Pancreas (tissue), 10 donors: ENCODE measurements at regions not wholly inside any gene's neighbourhood (a gene's known extent, or its start where the extent isn't known, plus 50 kb on each side); places are given as distances from the start of the nearest gene placed in this dataset.

Experiments used
- ATAC-seq, 4 donors: fragments of 200-7000 bp; cut with Tn5 transposase; one replicate each; pipeline versions ENCODE4 v1.8.0 to v1.9.1; 2020; ENCODE audit warnings: mild to moderate bottlenecking in 4 of 4, moderate library complexity in 4 of 4
- DNase-seq, 6 donors: peaks; one replicate each; pipeline ENCODE4 v3.0.0-alpha.2; 2020
- FAIRE-seq: peaks from 2 replicates; lab custom pipeline; 2012; peaks lifted over from hg19 to GRCh38; lab: Jason Lieb, UNC
- H3K27ac ChIP-seq, 4 donors: fragments of 200-600 bp; sonication (generic); 1 replicate in 3 of 4; 2 replicates in 1 of 4; pipeline versions ENCODE4 v1.5.0 to v1.8.0; 2020
- H3K27me3 ChIP-seq, 4 donors: fragments of 200-600 bp; one replicate each; pipeline ENCODE4 v1.8.0; 2021
- H3K36me3 ChIP-seq, 3 donors: fragments of 200-600 bp; sonication (generic) in 1 of 3; one replicate each; pipeline versions ENCODE4 v1.5.0 to v1.8.0; 2020 to 2021
- H3K4me1 ChIP-seq, 3 donors: fragments of 200-600 bp; one replicate each; pipeline ENCODE4 v1.8.0; 2021
- H3K4me3 ChIP-seq, 4 donors: fragments of 200-600 bp; sonication (generic) in 2 of 4; one replicate each; pipeline versions ENCODE4 v1.5.0 to v1.8.0; 2020 to 2021
- H3K9me3 ChIP-seq, 4 donors: fragments of 200-600 bp; one replicate each; pipeline ENCODE4 v1.8.0; 2021
- WGBS, 2 donors: extraction: QIAGEN DNeasy Blood & Tissue Kit; methylation state at CpG; one replicate each; pipeline ENCODE4 v1.1.7; 2013; 5-methylcytosine and 5-hydroxymethylcytosine counted together
- intact Hi-C, 3 donors: fragments of 100-400 bp; cut with DNase I; formaldehyde crosslinking; loops; one replicate each; pipeline versions ENCODE4 v1.11.1 to v1.14.2; 2022
- TF ChIP-seq, protein P1 (sequence below), 4 donors: fragments of 200-600 bp; sonication (generic) in 3 of 4; IDR thresholded peaks; one replicate each; pipeline versions ENCODE4 v1.5.0 to v1.8.0; 2021; ENCODE audit warnings: antibody characterized with exemption in 4 of 4
- donor health status: healthy with polysubstance abuse.
- donor health status: DM: no; HTN: no; CAD: no; lungs with moderate emphysema.
- donor health status: DM: no; HTN: no; CAD: no.
- donor health status: control.
- donor health status: control.
- donor health status: Bipolar disorder and iron deficiency.
- donor health status: DM: yes; HTN: yes; CAD: no.
- donor health status: DM: no; HTN: no; CAD: no.
- donor health status: DM: no; HTN: no; CAD: no.
- donor health status: DM: yes; HTN: yes; CAD: no.

DNA sequence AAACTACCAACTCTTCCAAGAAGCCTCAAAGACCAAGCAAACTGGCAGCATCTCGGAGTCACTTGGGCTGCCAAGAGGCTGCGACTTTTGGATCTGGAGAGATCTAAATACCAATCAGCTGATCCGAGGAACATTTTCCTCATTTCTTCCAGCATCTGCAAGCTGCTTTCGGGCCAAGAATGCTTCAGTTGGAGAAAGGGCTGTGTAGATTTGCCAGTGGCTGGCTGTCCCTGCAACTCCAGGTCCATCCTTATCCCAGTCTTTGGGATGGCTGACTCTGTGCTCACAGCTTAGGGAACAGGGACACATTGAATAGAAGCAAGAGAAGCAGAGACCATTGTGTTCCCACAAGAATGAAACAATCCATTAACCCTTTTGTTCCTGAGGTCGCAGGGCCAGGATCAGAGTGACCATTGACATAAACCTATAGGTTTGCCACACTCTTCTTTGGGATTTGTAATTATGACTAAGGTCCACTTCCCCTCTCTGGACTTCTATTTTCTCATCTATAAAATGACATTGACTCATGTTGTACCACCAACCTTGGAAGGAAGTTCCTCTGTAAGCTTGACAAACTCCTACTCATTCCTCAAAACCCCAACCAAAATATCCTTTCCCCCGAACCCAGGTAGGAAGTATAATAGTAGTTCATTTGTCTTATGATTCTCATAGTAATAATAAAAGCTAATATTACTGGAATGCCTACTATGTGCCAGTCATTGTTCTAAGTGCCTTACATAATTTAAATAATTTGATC lies 340.8 kb downstream of the MN1 start:
- H3K4me3 ChIP-seq: no peak overlapping the region
- WGBS, 2 donors: 54 to 56% methylated on average over 6 of the region's 6 CpGs
- no peaks in the 10 kb centered on the region for H3K27me3 ChIP-seq
- no peak overlapping the region for H3K27ac ChIP-seq
- H3K36me3 ChIP-seq: no peaks in the 10 kb centered on the region
- DNase-seq (no peak), ATAC-seq (no peak), FAIRE-seq (no peak)
- no peaks in the 10 kb centered on the region for H3K9me3 ChIP-seq
- TF ChIP-seq, protein P1, sequence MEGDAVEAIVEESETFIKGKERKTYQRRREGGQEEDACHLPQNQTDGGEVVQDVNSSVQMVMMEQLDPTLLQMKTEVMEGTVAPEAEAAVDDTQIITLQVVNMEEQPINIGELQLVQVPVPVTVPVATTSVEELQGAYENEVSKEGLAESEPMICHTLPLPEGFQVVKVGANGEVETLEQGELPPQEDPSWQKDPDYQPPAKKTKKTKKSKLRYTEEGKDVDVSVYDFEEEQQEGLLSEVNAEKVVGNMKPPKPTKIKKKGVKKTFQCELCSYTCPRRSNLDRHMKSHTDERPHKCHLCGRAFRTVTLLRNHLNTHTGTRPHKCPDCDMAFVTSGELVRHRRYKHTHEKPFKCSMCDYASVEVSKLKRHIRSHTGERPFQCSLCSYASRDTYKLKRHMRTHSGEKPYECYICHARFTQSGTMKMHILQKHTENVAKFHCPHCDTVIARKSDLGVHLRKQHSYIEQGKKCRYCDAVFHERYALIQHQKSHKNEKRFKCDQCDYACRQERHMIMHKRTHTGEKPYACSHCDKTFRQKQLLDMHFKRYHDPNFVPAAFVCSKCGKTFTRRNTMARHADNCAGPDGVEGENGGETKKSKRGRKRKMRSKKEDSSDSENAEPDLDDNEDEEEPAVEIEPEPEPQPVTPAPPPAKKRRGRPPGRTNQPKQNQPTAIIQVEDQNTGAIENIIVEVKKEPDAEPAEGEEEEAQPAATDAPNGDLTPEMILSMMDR (IDR thresholded peaks at IDR 0.05): no peak
- H3K4me1 ChIP-seq: no peaks in the 10 kb centered on the region
- intact Hi-C loops: no loop called here

DNA sequence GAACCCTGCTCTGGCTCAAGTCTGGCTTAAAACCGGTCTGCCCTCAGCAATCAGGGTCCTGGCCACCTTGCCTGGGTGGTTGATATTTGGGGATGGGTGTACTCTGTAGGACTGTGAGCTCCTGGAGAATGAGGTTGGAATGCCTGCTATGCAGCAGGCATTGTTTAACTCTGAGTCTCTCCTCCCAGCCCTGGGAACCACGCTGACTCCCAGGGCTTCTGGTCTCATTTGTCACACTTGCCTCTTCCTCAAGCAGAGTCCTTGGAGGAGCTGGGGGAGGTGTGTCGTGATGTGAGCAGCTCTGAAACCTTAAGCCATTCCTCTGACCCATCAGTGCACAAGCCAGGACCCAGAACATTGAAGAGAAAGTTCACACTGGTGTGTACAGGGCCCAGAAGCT lies 340.1 kb downstream of the MN1 start:
- no peak for DNase-seq
- no peaks in the 10 kb centered on the region for H3K9me3 ChIP-seq
- H3K4me1 ChIP-seq: no peaks in the 10 kb centered on the region
- H3K27me3 ChIP-seq: no peaks in the 10 kb centered on the region
- H3K36me3 ChIP-seq: no peaks in the 10 kb centered on the region
- intact Hi-C loops: no loop called here
- 52 to 57% methylated on average over 3 of the region's 3 CpGs for WGBS, 2 donors
- TF ChIP-seq, protein P1 (IDR thresholded peaks at IDR 0.05): no peak
- no peak overlapping the region for H3K4me3 ChIP-seq
- peak in 2 of 4 donors; percentile 26 to 37 for ATAC-seq
- no peak overlapping the region for H3K27ac ChIP-seq
- no peak for FAIRE-seq

DNA sequence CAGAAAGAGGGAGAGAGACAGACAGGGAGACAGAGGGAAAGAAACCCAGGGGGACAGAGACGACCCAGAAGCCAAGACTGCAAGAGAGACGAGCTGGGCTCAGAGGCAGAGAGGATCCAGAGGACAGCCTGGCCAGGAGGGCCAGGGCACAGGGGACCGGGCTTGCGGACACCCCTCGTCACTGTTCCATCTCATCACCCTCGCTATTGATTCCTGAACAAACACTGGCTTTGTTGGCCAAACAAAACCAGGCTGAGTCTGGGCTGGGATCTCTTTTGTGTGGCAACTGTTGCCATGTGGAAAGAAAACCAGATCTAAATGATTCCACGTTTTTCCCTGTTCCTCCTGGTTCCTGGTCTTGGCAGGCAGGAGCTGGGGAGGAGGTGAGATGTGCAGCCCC lies 339.4 kb downstream of the MN1 start:
- intact Hi-C loops: no loop called here
- 18 to 33% methylated on average over 7 of the region's 7 CpGs for WGBS, 2 donors
- Histone ChIP-seq H3K27me3 (no peaks in the 10 kb centered on the region), H3K4me3 (no peak overlapping the region), H3K36me3 (no peaks in the 10 kb centered on the region), H3K9me3 (no peaks in the 10 kb centered on the region), H3K27ac (no peak overlapping the region), H3K4me1 (no peaks in the 10 kb centered on the region)
- DNase-seq (peak in 1 of 6 donors; percentile 19), FAIRE-seq (no peak), ATAC-seq (peak; percentile 59 to 69 (median 68))
- TF ChIP-seq, protein P1 (IDR thresholded peaks at IDR 0.05): no peak

DNA sequence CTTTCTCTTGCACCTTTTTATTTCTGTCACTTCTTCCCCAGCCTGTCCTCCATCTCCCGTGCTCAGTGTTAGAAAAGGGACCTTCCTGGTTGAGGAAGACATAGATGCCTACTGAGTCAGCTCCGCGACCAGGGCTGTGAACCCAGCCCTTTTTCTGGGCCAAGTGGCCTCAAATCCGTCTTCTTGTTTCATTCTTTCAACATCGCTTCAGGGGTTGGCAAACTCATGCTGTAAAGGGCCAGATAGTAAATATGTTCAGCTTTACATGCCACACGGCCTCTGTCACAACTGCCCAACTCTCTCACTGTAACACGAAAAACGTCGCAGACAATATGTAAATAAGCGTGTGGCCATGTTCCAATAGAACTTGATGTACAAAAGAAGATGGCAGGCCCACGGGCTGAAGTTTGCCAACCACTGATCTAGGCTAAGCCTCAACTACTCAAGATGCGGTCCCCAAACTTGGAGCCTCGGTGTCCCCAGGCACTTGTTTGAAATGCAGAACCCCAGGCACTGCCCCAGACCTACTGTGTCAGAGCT lies 338.4 kb downstream of the MN1 start:
- intact Hi-C loops: no loop called here
- H3K4me1 ChIP-seq: no peaks in the 10 kb centered on the region
- H3K27ac ChIP-seq: no peak overlapping the region
- FAIRE-seq: no peak
- no peaks in the 10 kb centered on the region for H3K27me3 ChIP-seq
- no peak for DNase-seq
- TF ChIP-seq, protein P1 (IDR thresholded peaks at IDR 0.05): no peak
- no peaks in the 10 kb centered on the region for H3K36me3 ChIP-seq
- no peaks in the 10 kb centered on the region for H3K9me3 ChIP-seq
- ATAC-seq: no peak
- H3K4me3 ChIP-seq: no peak overlapping the region
- 87 to 88% methylated on average over 13 of the region's 13 CpGs for WGBS, 2 donors

DNA sequence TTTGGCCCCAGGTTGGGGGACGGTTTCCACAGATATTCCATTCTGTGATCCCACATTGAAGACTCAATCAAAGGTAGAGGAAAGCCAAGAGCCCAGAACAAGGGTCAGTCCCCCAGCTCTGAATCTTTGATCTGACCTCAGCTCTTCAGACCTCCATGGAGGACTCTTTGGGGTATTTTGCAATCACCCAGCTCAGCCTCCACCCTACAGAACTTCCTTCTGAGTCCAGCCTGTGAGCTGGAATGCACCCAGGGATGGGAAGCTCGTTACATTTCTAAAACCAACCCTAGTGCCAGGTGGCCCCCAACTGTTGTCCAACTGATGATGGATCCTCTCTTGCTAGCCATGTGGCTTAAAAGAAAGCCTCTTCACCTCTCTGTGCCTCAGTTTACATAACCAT lies 335.3 kb downstream of the MN1 start:
- Histone ChIP-seq H3K4me1 (no peaks in the 10 kb centered on the region), H3K4me3 (no peak overlapping the region), H3K9me3 (no peaks in the 10 kb centered on the region), H3K27me3 (no peaks in the 10 kb centered on the region), H3K36me3 (no peaks in the 10 kb centered on the region), H3K27ac (no peak overlapping the region)
- no peak for DNase-seq
- TF ChIP-seq, protein P1 (IDR thresholded peaks at IDR 0.05): no peak
- intact Hi-C loops: no loop called here
- 81 to 88% methylated on average over 2 of the region's 2 CpGs for WGBS, 2 donors
- no peak for FAIRE-seq
- no peak for ATAC-seq
